ENCODE measurements at regions not wholly inside any gene's neighbourhood (a gene's known extent, or its start where the extent isn't known, plus 50 kb on each side); places are given as distances from the start of the nearest gene placed in this dataset.

- no peaks in the 10 kb centered on the region for H3K36me3 ChIP-seq (ENCODE audit: control insufficient read depth, insufficient read depth, low read length)
- ATAC-seq (ENCODE audit: low read depth in 2 of 2), result no peak
- DNase-seq, result no peak
- no peak overlapping the region for H3K27ac Mint-ChIP-seq
- no peaks in the 10 kb centered on the region for H3K4me1 Mint-ChIP-seq
- no peak overlapping the region for H3K4me3 Mint-ChIP-seq
- no peak overlapping the region for H3K27ac ChIP-seq (ENCODE audit: insufficient read depth, low read length, poor library complexity, severe bottlenecking)
- H3K4me3 ChIP-seq (ENCODE audit: low read depth, low read length), result no peak overlapping the region
- H3K4me1 ChIP-seq (ENCODE audit: control insufficient read depth, insufficient read depth, low read length, poor library complexity, severe bottlenecking), result no peaks in the 10 kb centered on the region
- H3K36me3 Mint-ChIP-seq, result no peaks in the 10 kb centered on the region
- H3K9me3 Mint-ChIP-seq, result peaks cover 0 to 17% (median 8%) of the 10 kb centered on the region in 7 donors
- H3K27me3 ChIP-seq (ENCODE audit: control insufficient read depth, insufficient read depth, low read length), result no peaks in the 10 kb centered on the region
- H3K27me3 Mint-ChIP-seq, result no peaks in the 10 kb centered on the region
- peaks cover 0 to 2% of the 10 kb centered on the region in 2 experiments for H3K9me3 ChIP-seq (ENCODE audit: control insufficient read depth in 2 of 2, low read length in 2 of 2)
These were observed 1244.2 kb downstream of the DIAPH3 start for GRCh38 chr13:58919551-58919950.

GRCh38 chr13:58921129-58921528, 1242.6 kb downstream of the DIAPH3 start:
- H3K4me1 ChIP-seq (ENCODE audit: control insufficient read depth, insufficient read depth, low read length, poor library complexity, severe bottlenecking), result no peaks in the 10 kb centered on the region
- no peak overlapping the region for H3K27ac Mint-ChIP-seq
- no peaks in the 10 kb centered on the region for H3K36me3 ChIP-seq (ENCODE audit: control insufficient read depth, insufficient read depth, low read length)
- peaks cover 0 to 2% of the 10 kb centered on the region in 2 experiments for H3K9me3 ChIP-seq (ENCODE audit: control insufficient read depth in 2 of 2, low read length in 2 of 2)
- H3K4me1 Mint-ChIP-seq, result no peaks in the 10 kb centered on the region
- DNase-seq (no peak), ATAC-seq (ENCODE audit: low read depth in 2 of 2) (no peak)
- H3K27me3 Mint-ChIP-seq, result no peaks in the 10 kb centered on the region
- H3K4me3 Mint-ChIP-seq, result no peak overlapping the region
- peaks cover 0 to 17% (median 6%) of the 10 kb centered on the region in 7 donors for H3K9me3 Mint-ChIP-seq
- H3K27me3 ChIP-seq (ENCODE audit: control insufficient read depth, insufficient read depth, low read length), result no peaks in the 10 kb centered on the region
- no peak overlapping the region for H3K27ac ChIP-seq (ENCODE audit: insufficient read depth, low read length, poor library complexity, severe bottlenecking)
- no peaks in the 10 kb centered on the region for H3K36me3 Mint-ChIP-seq
- no peak overlapping the region for H3K4me3 ChIP-seq (ENCODE audit: low read depth, low read length)

DNA sequence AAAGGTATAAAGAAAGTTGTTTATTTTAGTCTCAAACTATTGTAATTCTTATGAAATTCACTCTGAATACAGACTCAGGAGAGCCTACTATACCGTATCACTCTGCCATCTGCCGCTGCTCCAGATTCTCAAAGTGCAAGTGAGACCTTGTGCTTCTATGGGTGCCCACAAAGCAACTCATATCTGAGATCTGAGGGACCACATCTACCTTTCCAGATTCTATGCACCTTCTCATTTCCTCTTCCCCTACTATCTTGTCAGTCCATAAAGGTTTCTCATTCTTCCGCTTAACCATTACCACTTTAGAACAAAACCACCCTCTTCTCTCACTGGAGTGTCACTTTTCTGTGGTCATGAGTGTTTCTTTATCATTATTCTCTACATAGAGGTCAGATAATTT, 1236.9 kb downstream of the DIAPH3 start:
- no peaks in the 10 kb centered on the region for H3K27me3 ChIP-seq (ENCODE audit: control insufficient read depth, insufficient read depth, low read length)
- H3K36me3 ChIP-seq (ENCODE audit: control insufficient read depth, insufficient read depth, low read length), result no peaks in the 10 kb centered on the region
- H3K36me3 Mint-ChIP-seq, result no peaks in the 10 kb centered on the region
- H3K4me3 Mint-ChIP-seq, result no peak overlapping the region
- H3K27ac Mint-ChIP-seq, result no peak overlapping the region
- H3K9me3 Mint-ChIP-seq, result peaks cover 2 to 28% (median 8%) of the 10 kb centered on the region in 7 donors
- H3K4me3 ChIP-seq (ENCODE audit: low read depth, low read length), result no peak overlapping the region
- no peaks in the 10 kb centered on the region for H3K4me1 ChIP-seq (ENCODE audit: control insufficient read depth, insufficient read depth, low read length, poor library complexity, severe bottlenecking)
- H3K4me1 Mint-ChIP-seq, result no peaks in the 10 kb centered on the region
- no peaks in the 10 kb centered on the region for H3K27me3 Mint-ChIP-seq
- ATAC-seq (ENCODE audit: low read depth in 2 of 2) (no peak), DNase-seq (no peak)
- no peak overlapping the region for H3K27ac ChIP-seq (ENCODE audit: insufficient read depth, low read length, poor library complexity, severe bottlenecking)
- no peaks in the 10 kb centered on the region for H3K9me3 ChIP-seq (ENCODE audit: control insufficient read depth in 2 of 2, low read length in 2 of 2)

- H3K9me3 ChIP-seq (ENCODE audit: control insufficient read depth in 2 of 2, low read length in 2 of 2), result no peaks in the 10 kb centered on the region
- H3K27ac Mint-ChIP-seq, result no peak overlapping the region
- H3K4me3 Mint-ChIP-seq, result no peak overlapping the region
- no peaks in the 10 kb centered on the region for H3K36me3 Mint-ChIP-seq
- no peaks in the 10 kb centered on the region for H3K4me1 ChIP-seq (ENCODE audit: control insufficient read depth, insufficient read depth, low read length, poor library complexity, severe bottlenecking)
- H3K27me3 ChIP-seq (ENCODE audit: control insufficient read depth, insufficient read depth, low read length), result no peaks in the 10 kb centered on the region
- no peaks in the 10 kb centered on the region for H3K27me3 Mint-ChIP-seq
- DNase-seq, result no peak
- H3K4me3 ChIP-seq (ENCODE audit: low read depth, low read length), result no peak overlapping the region
- no peak overlapping the region for H3K27ac ChIP-seq (ENCODE audit: insufficient read depth, low read length, poor library complexity, severe bottlenecking)
- H3K9me3 Mint-ChIP-seq, result peaks cover 0 to 13% (median 6%) of the 10 kb centered on the region in 7 donors
- no peaks in the 10 kb centered on the region for H3K4me1 Mint-ChIP-seq
- H3K36me3 ChIP-seq (ENCODE audit: control insufficient read depth, insufficient read depth, low read length), result no peaks in the 10 kb centered on the region
- no peak for ATAC-seq (ENCODE audit: low read depth in 2 of 2)
These were observed 1230.3 kb downstream of the DIAPH3 start for GRCh38 chr13:58933475-58933874.

- no peaks in the 10 kb centered on the region for H3K9me3 ChIP-seq (ENCODE audit: control insufficient read depth in 2 of 2, low read length in 2 of 2)
- peaks cover 0 to 16% (median 6%) of the 10 kb centered on the region in 7 donors for H3K9me3 Mint-ChIP-seq
- no peaks in the 10 kb centered on the region for H3K36me3 ChIP-seq (ENCODE audit: control insufficient read depth, insufficient read depth, low read length)
- H3K27ac ChIP-seq (ENCODE audit: insufficient read depth, low read length, poor library complexity, severe bottlenecking), result no peak overlapping the region
- H3K4me3 ChIP-seq (ENCODE audit: low read depth, low read length), result no peak overlapping the region
- H3K27me3 Mint-ChIP-seq, result no peaks in the 10 kb centered on the region
- H3K27ac Mint-ChIP-seq, result no peak overlapping the region
- no peaks in the 10 kb centered on the region for H3K27me3 ChIP-seq (ENCODE audit: control insufficient read depth, insufficient read depth, low read length)
- H3K4me1 Mint-ChIP-seq, result no peaks in the 10 kb centered on the region
- no peak overlapping the region for H3K4me3 Mint-ChIP-seq
- no peaks in the 10 kb centered on the region for H3K36me3 Mint-ChIP-seq
- ATAC-seq (ENCODE audit: low read depth in 2 of 2), result no peak
- DNase-seq, result no peak
- H3K4me1 ChIP-seq (ENCODE audit: control insufficient read depth, insufficient read depth, low read length, poor library complexity, severe bottlenecking), result no peaks in the 10 kb centered on the region
These were observed 1228.0 kb downstream of the DIAPH3 start for GRCh38 chr13:58935689-58936088.

- no peaks in the 10 kb centered on the region for H3K27me3 Mint-ChIP-seq
- no peak for DNase-seq
- no peaks in the 10 kb centered on the region for H3K36me3 ChIP-seq (ENCODE audit: control insufficient read depth, insufficient read depth, low read length)
- no peak overlapping the region for H3K27ac ChIP-seq (ENCODE audit: insufficient read depth, low read length, poor library complexity, severe bottlenecking)
- ATAC-seq (ENCODE audit: low read depth in 2 of 2), result no peak
- H3K9me3 Mint-ChIP-seq, result peaks cover 4 to 38% (median 13%) of the 10 kb centered on the region in 7 donors
- no peak overlapping the region for H3K4me3 ChIP-seq (ENCODE audit: low read depth, low read length)
- H3K9me3 ChIP-seq (ENCODE audit: control insufficient read depth in 2 of 2, low read length in 2 of 2), result peaks cover 0 to 2% of the 10 kb centered on the region in 2 experiments
- no peaks in the 10 kb centered on the region for H3K4me1 Mint-ChIP-seq
- no peak overlapping the region for H3K27ac Mint-ChIP-seq
- H3K27me3 ChIP-seq (ENCODE audit: control insufficient read depth, insufficient read depth, low read length), result no peaks in the 10 kb centered on the region
- H3K4me1 ChIP-seq (ENCODE audit: control insufficient read depth, insufficient read depth, low read length, poor library complexity, severe bottlenecking), result no peaks in the 10 kb centered on the region
- no peak overlapping the region for H3K4me3 Mint-ChIP-seq
- no peaks in the 10 kb centered on the region for H3K36me3 Mint-ChIP-seq
These were observed 1217.5 kb downstream of the DIAPH3 start for GRCh38 chr13:58946274-58946673.

DNA sequence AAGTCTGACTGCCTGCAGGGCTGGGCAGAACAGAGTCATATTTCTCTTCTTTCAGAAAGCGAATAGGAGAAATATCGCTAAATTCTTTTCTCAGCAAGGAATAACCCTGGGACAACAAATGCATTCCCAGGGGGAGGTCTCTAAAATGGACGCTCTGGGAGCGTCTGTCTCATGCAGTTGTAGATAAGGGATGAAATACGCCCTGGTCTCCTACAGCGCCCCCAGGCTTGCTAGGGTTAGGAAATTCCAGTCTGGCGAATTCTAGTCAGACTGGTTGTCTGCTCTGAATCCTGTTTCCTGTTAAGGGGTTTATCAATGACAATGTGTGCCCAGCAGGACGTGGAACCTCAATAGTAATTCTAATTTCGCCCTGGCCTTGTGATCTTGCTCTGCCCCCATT, 1214.1 kb downstream of the DIAPH3 start:
- Mint-ChIP-seq H3K36me3 (no peaks in the 10 kb centered on the region), H3K4me3 (no peak overlapping the region), H3K9me3 (peaks cover 4 to 43% (median 12%) of the 10 kb centered on the region in 7 donors), H3K4me1 (no peaks in the 10 kb centered on the region), H3K27me3 (no peaks in the 10 kb centered on the region), H3K27ac (no peak overlapping the region)
- no peak for DNase-seq
- H3K36me3 ChIP-seq (ENCODE audit: control insufficient read depth, insufficient read depth, low read length), result no peaks in the 10 kb centered on the region
- no peak overlapping the region for H3K4me3 ChIP-seq (ENCODE audit: low read depth, low read length)
- ATAC-seq (ENCODE audit: low read depth in 2 of 2), result no peak
- no peak overlapping the region for H3K27ac ChIP-seq (ENCODE audit: insufficient read depth, low read length, poor library complexity, severe bottlenecking)
- no peaks in the 10 kb centered on the region for H3K27me3 ChIP-seq (ENCODE audit: control insufficient read depth, insufficient read depth, low read length)
- no peaks in the 10 kb centered on the region for H3K4me1 ChIP-seq (ENCODE audit: control insufficient read depth, insufficient read depth, low read length, poor library complexity, severe bottlenecking)
- peaks cover 0 to 2% of the 10 kb centered on the region in 2 experiments for H3K9me3 ChIP-seq (ENCODE audit: control insufficient read depth in 2 of 2, low read length in 2 of 2)

GRCh38 chr13:58950911-58951310, 1212.8 kb downstream of the DIAPH3 start:
- Mint-ChIP-seq H3K4me3 (no peak overlapping the region), H3K36me3 (no peaks in the 10 kb centered on the region), H3K9me3 (peaks cover 2 to 37% (median 10%) of the 10 kb centered on the region in 7 donors), H3K27me3 (no peaks in the 10 kb centered on the region), H3K4me1 (no peaks in the 10 kb centered on the region), H3K27ac (no peak overlapping the region)
- Histone ChIP-seq H3K36me3 (ENCODE audit: control insufficient read depth, insufficient read depth, low read length) (no peaks in the 10 kb centered on the region), H3K4me3 (ENCODE audit: low read depth, low read length) (no peak overlapping the region), H3K27ac (ENCODE audit: insufficient read depth, low read length, poor library complexity, severe bottlenecking) (no peak overlapping the region), H3K27me3 (ENCODE audit: control insufficient read depth, insufficient read depth, low read length) (no peaks in the 10 kb centered on the region), H3K9me3 (ENCODE audit: control insufficient read depth in 2 of 2, low read length in 2 of 2) (peaks cover 0 to 2% of the 10 kb centered on the region in 2 experiments), H3K4me1 (ENCODE audit: control insufficient read depth, insufficient read depth, low read length, poor library complexity, severe bottlenecking) (no peaks in the 10 kb centered on the region)
- ATAC-seq (ENCODE audit: low read depth in 2 of 2), result no peak
- no peak for DNase-seq
